Duodenal mucosa (tissue), 2 donors: ENCODE measurements at regions not wholly inside any gene's neighbourhood (a gene's known extent, or its start where the extent isn't known, plus 50 kb on each side); places are given as distances from the start of the nearest gene placed in this dataset.

ENCODE experiments used
- H3K27ac ChIP-seq: one replicate; pipeline ENCODE4 v1.7.0; 2013; ENCODE audit warnings: low read depth, low read length
- H3K27me3 ChIP-seq, 2 donors: one replicate each; pipeline ENCODE4 v1.7.0; 2013; ENCODE audit warnings: low read length in 2 of 2, control low read depth in 1 of 2; ENCODE audit not compliant: insufficient read depth in 2 of 2, control insufficient read depth in 1 of 2
- H3K36me3 ChIP-seq, 2 donors: one replicate each; pipeline ENCODE4 v1.7.0; 2013; ENCODE audit warnings: low read length in 2 of 2, control low read depth in 1 of 2; ENCODE audit not compliant: insufficient read depth in 2 of 2, control insufficient read depth in 1 of 2
- H3K4me1 ChIP-seq, 2 donors: one replicate each; pipeline ENCODE4 v1.7.0; 2013; ENCODE audit warnings: low read length in 2 of 2, control low read depth in 1 of 2; ENCODE audit not compliant: insufficient read depth in 2 of 2, control insufficient read depth in 1 of 2
- H3K4me3 ChIP-seq, 2 donors: one replicate each; pipeline ENCODE4 v1.7.0; 2013; ENCODE audit warnings: low read length in 2 of 2, low read depth in 1 of 2
- H3K9ac ChIP-seq, 2 donors: one replicate each; pipeline ENCODE4 v1.7.0; 2013; ENCODE audit warnings: low read length in 2 of 2, low read depth in 1 of 2
- H3K9me3 ChIP-seq, 2 donors: one replicate each; pipeline ENCODE4 v1.7.0; 2013; ENCODE audit warnings: low read length in 2 of 2, control low read depth in 1 of 2; ENCODE audit not compliant: control insufficient read depth in 1 of 2

GRCh38 chr3:96086018-96086417 is 728.4 kb upstream of the EPHA6 start:
- Histone ChIP-seq H3K9me3 (no peaks in the 10 kb centered on the region), H3K27ac (no peak overlapping the region), H3K36me3 (no peaks in the 10 kb centered on the region), H3K27me3 (no peaks in the 10 kb centered on the region), H3K4me3 (no peak overlapping the region), H3K4me1 (no peaks in the 10 kb centered on the region), H3K9ac (no peak overlapping the region)

- no peaks in the 10 kb centered on the region for H3K27me3 ChIP-seq
- no peak overlapping the region for H3K9ac ChIP-seq
- no peak overlapping the region for H3K4me3 ChIP-seq
- no peak overlapping the region for H3K27ac ChIP-seq
- no peaks in the 10 kb centered on the region for H3K4me1 ChIP-seq
- H3K9me3 ChIP-seq: peaks cover 0 to 3% of the 10 kb centered on the region in 2 donors
- no peaks in the 10 kb centered on the region for H3K36me3 ChIP-seq
Measured at GRCh38 chr3:96101006-96101560, 713.3 kb upstream of the EPHA6 start.

- Histone ChIP-seq H3K27me3 (no peaks in the 10 kb centered on the region), H3K36me3 (no peaks in the 10 kb centered on the region), H3K9me3 (peaks cover 0 to 2% of the 10 kb centered on the region in 2 donors), H3K4me1 (no peaks in the 10 kb centered on the region), H3K4me3 (no peak overlapping the region), H3K9ac (no peak overlapping the region), H3K27ac (no peak overlapping the region)
Measured at GRCh38 chr3:96106701-96107100, 707.7 kb upstream of the EPHA6 start.
